HCT116 (cell line): ENCODE measurements at regions not wholly inside any gene's neighbourhood (a gene's known extent, or its start where the extent isn't known, plus 50 kb on each side); places are given as distances from the start of the nearest gene placed in this dataset.

Experiments
- ATAC-seq: fragments of 200-7000 bp; cut with Tn5 transposase; 2 replicates; pipeline ENCODE4 v1.9.1; 2020; ENCODE audit warnings: mild to moderate bottlenecking, moderate library complexity
- BruUV-seq: library from RNA; stranded (reverse); fragments of 400-500 nt; replicated peaks from 2 replicates; lab custom pipeline; 2021; lab: Mats Ljungman, UMichigan
- CTCF ChIA-PET: fragments of 300-600 bp; sonication (Branson Sonifier 250); formaldehyde crosslinking; loops from one replicate; lab custom pipeline; 2021; ENCODE audit warnings: antibody characterized with exemption; lab: Charles Lee
- POLR2A ChIA-PET: fragments of 300-600, 350-600 bp; sonication (Branson Sonifier 250); formaldehyde crosslinking; loops from one replicate; lab custom pipeline; 2021; ENCODE audit warnings: antibody characterized with exemption; lab: Charles Lee
- RAD21 ChIA-PET, 2 experiments: fragments of 300-600 bp; sonication (Branson Sonifier 250); formaldehyde crosslinking; loops; one replicate each; lab custom pipeline; 2023; ENCODE audit warnings: low total read pairs in 2 of 2; ENCODE audit not compliant: uncharacterized antibody in 2 of 2, unreplicated experiment in 2 of 2, low non-redundant PET in 1 of 2; lab: Charles Lee
- DNase-seq: peaks from one replicate; pipeline ENCODE4 v3.0.0-alpha.2; 2010; ENCODE audit warnings: low read depth, low spot score
- H2AFZ ChIP-seq: fragments of 200-600 bp; shearing (Covaris generic), sonication (generic); 2 replicates; pipeline ENCODE4 v1.6.1; 2017; ENCODE audit warnings: low read depth, mixed run types, mixed read lengths, antibody characterized with exemption, low read length; ENCODE audit not compliant: poor library complexity, severe bottlenecking
- H3K27ac ChIP-seq: 2 replicates; pipeline ENCODE4 v1.5.1; 2012; ENCODE audit warnings: low read depth, low read length
- H3K27me3 ChIP-seq: fragments of 200-600 bp; sonication (generic); 2 replicates; pipeline ENCODE4 v1.6.1; 2016; ENCODE audit warnings: mixed run types, low read length, mixed read lengths; ENCODE audit not compliant: insufficient read depth
- H3K36me3 ChIP-seq, 2 experiments: fragments of 200-500 bp in 1 of 2; fragments of 200-600 bp in 1 of 2; sonication (Bioruptor generic) in 1 of 2; sonication (generic) in 1 of 2; 2 replicates each; pipeline versions ENCODE4 v1.5.1 to v1.6.1; 2014 to 2016; ENCODE audit warnings: low read length in 2 of 2, inconsistent platforms in 1 of 2, mixed read lengths in 1 of 2, mixed run types in 1 of 2; ENCODE audit not compliant: insufficient read depth in 2 of 2, control insufficient read depth in 1 of 2
- H3K4me1 ChIP-seq, 2 experiments: fragments of 200-600 bp in 1 of 2; sonication (generic) in 1 of 2; 2 replicates each; pipeline versions ENCODE4 v1.5.1 to v1.6.1; 2012 to 2017; ENCODE audit warnings: low read length in 2 of 2, inconsistent platforms in 1 of 2, mild to moderate bottlenecking in 1 of 2, mixed read lengths in 1 of 2, mixed run types in 1 of 2, moderate library complexity in 1 of 2; ENCODE audit not compliant: insufficient read depth in 2 of 2, control insufficient read depth in 1 of 2
- H3K4me2 ChIP-seq: fragments of 200-600 bp; sonication (generic); 2 replicates; pipeline ENCODE4 v1.6.1; 2017; ENCODE audit warnings: mixed run types, low read length, mixed read lengths
- H3K4me3 ChIP-seq, 2 experiments: fragments of 200-600 bp in 1 of 2; sonication (generic) in 1 of 2; replicated peaks in 1 of 2; 2 replicates each; pipeline ENCODE4 v1.5.1; 2011 to 2016; ENCODE audit warnings: low read length in 2 of 2, control low read depth in 1 of 2, low read depth in 1 of 2, mild to moderate bottlenecking in 1 of 2, mixed read lengths in 1 of 2, mixed run types in 1 of 2
- H3K79me2 ChIP-seq: fragments of 200-600 bp; sonication (generic); 2 replicates; pipeline ENCODE4 v1.6.1; 2017; ENCODE audit warnings: mild to moderate bottlenecking, mixed run types, low read length, moderate library complexity, mixed read lengths; ENCODE audit not compliant: insufficient read depth
- H3K9ac ChIP-seq: fragments of 200-600 bp; sonication (generic); 2 replicates; pipeline ENCODE4 v1.6.1; 2016; ENCODE audit warnings: low read length, mixed read lengths
- H3K9me2 ChIP-seq: fragments of 200-600 bp; sonication (generic), shearing (Covaris generic); 2 replicates; pipeline ENCODE4 v1.6.1; 2017; ENCODE audit warnings: mixed run types, mild to moderate bottlenecking, moderate library complexity; ENCODE audit not compliant: insufficient read depth
- H3K9me3 ChIP-seq, 2 experiments: fragments of 200-500 bp in 1 of 2; fragments of 200-600 bp in 1 of 2; sonication (Bioruptor generic) in 1 of 2; sonication (generic) in 1 of 2; 2 replicates each; pipeline ENCODE4 v1.6.1; 2014 to 2017; ENCODE audit warnings: low read length in 2 of 2, mixed read lengths in 2 of 2, inconsistent platforms in 1 of 2, low read depth in 1 of 2, mild to moderate bottlenecking in 1 of 2, mixed run types in 1 of 2, moderate library complexity in 1 of 2; ENCODE audit not compliant: control insufficient read depth in 1 of 2, insufficient read depth in 1 of 2
- H4K20me1 ChIP-seq: fragments of 200-600 bp; sonication (generic), shearing (Covaris generic); 2 replicates; pipeline ENCODE4 v1.6.1; 2017; ENCODE audit warnings: mixed run types, mild to moderate bottlenecking, moderate library complexity; ENCODE audit not compliant: insufficient read depth
- CBX3 ChIP-seq: IDR thresholded peaks from 2 replicates; pipeline ENCODE4 v1.6.1; 2012; ENCODE audit warnings: low read depth
- ELF1 ChIP-seq: IDR thresholded peaks from 2 replicates; pipeline ENCODE4 v1.6.1; 2012; ENCODE audit warnings: low read depth, borderline replicate concordance
- EZH2 ChIP-seq: fragments of 200-600 bp; sonication (generic); IDR thresholded peaks from 2 replicates; pipeline ENCODE4 v1.6.1; 2017; ENCODE audit warnings: antibody characterized with exemption, mixed run types
- FOSL1 ChIP-seq: IDR thresholded peaks from 2 replicates; pipeline ENCODE4 v1.6.1; 2012; ENCODE audit warnings: low read depth
- JUND ChIP-seq: IDR thresholded peaks from 2 replicates; pipeline ENCODE4 v1.6.1; 2012
- RAD21 ChIP-seq: IDR thresholded peaks from 2 replicates; pipeline ENCODE4 v1.6.1; 2012; ENCODE audit warnings: low read depth, mild to moderate bottlenecking
- SIN3A ChIP-seq: IDR thresholded peaks from 2 replicates; pipeline ENCODE4 v1.6.1; 2012; ENCODE audit warnings: low read depth
- SRF ChIP-seq: IDR thresholded peaks from 2 replicates; pipeline ENCODE4 v1.6.1; 2012; ENCODE audit warnings: low read depth
- YY1 ChIP-seq: IDR thresholded peaks from 2 replicates; pipeline ENCODE4 v1.6.1; 2011; ENCODE audit warnings: low read length, low read depth, moderate library complexity, mild to moderate bottlenecking; ENCODE audit not compliant: insufficient replicate concordance; ENCODE audit errors: extremely low read depth
- ZFX ChIP-seq: fragments of 450-650 bp; IDR thresholded peaks from 2 replicates; pipeline ENCODE4 v1.6.1; 2017
- intact Hi-C: fragments of 100-400 bp; cut with micrococcal nuclease; formaldehyde crosslinking; loops from 2 replicates; pipeline ENCODE4 v1.10.0; 2022
- TF ChIP-seq, protein P1 (sequence below): IDR thresholded peaks from 2 replicates; pipeline ENCODE4 v1.6.1; 2011; ENCODE audit warnings: mild to moderate bottlenecking, low read length, moderate library complexity; ENCODE audit not compliant: insufficient replicate concordance; ENCODE audit errors: extremely low read depth
- TF ChIP-seq, protein P2 (sequence below): IDR thresholded peaks from 2 replicates; pipeline ENCODE4 v1.6.1; 2012
- TF ChIP-seq, protein P3 (sequence below), 3 experiments: fragments of 200-600 bp in 1 of 3; sonication (generic) in 1 of 3; IDR thresholded peaks in 2 of 3; conservative IDR thresholded peaks in 1 of 3; 2 replicates each; pipeline ENCODE4 v1.5.1; 2012 to 2017; ENCODE audit warnings: low read depth in 2 of 3, low read length in 2 of 3, antibody characterized with exemption in 1 of 3, borderline replicate concordance in 1 of 3, control low read depth in 1 of 3, mild to moderate bottlenecking in 1 of 3, mixed read lengths in 1 of 3, mixed run types in 1 of 3, moderate library complexity in 1 of 3; ENCODE audit not compliant: insufficient read depth in 1 of 3
- TF ChIP-seq, protein P4 (sequence below): IDR thresholded peaks from 2 replicates; pipeline ENCODE4 v1.6.1; 2012; ENCODE audit warnings: low read depth

DNA sequence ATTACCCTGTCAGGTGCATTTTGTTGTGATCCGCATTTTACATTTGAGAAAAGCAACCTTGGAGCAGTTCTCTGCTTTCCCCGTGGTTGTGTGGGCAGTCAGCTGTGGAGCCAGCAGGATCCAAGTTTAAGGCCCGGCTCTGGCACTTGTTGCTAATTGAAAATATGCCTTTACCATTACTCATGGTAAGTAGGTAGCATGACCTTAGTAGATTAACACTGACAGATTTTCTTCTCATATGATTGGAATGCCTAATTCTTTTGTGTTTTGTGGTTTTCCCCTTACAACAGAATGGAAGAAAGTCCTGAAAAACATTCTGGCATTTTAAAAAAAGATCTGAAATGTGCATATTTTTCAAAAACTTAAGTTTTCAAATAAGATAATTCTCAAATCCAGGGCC lies 246.5 kb upstream of the LRRN1 start:
- CTCF ChIA-PET: no interaction called here
- POLR2A ChIA-PET: no interaction called here
- Histone ChIP-seq H3K4me3 (no peak overlapping the region), H3K9ac (no peak overlapping the region), H3K4me1 (no peaks in the 10 kb centered on the region), H3K9me2 (no peaks in the 10 kb centered on the region), H2AFZ (no peak overlapping the region), H3K27ac (no peak overlapping the region), H3K9me3 (peaks cover 10 to 23% of the 10 kb centered on the region in 2 experiments; a peak in 2 of 4 replicates), H3K27me3 (no peaks in the 10 kb centered on the region), H3K4me2 (no peak overlapping the region), H3K36me3 (no peaks in the 10 kb centered on the region), H3K79me2 (no peaks in the 10 kb centered on the region), H4K20me1 (no peaks in the 10 kb centered on the region)
- DNase-seq (no peak), ATAC-seq (no peak)
- no peak for TF ChIP-seq ELF1
- TF ChIP-seq SIN3A: no peak
- TF ChIP-seq RAD21: no peak
- no peak for TF ChIP-seq FOSL1
- no peak for TF ChIP-seq SRF
- TF ChIP-seq CBX3: no peak
- no peak for TF ChIP-seq JUND
- no peak for TF ChIP-seq EZH2
- TF ChIP-seq, protein P1, sequence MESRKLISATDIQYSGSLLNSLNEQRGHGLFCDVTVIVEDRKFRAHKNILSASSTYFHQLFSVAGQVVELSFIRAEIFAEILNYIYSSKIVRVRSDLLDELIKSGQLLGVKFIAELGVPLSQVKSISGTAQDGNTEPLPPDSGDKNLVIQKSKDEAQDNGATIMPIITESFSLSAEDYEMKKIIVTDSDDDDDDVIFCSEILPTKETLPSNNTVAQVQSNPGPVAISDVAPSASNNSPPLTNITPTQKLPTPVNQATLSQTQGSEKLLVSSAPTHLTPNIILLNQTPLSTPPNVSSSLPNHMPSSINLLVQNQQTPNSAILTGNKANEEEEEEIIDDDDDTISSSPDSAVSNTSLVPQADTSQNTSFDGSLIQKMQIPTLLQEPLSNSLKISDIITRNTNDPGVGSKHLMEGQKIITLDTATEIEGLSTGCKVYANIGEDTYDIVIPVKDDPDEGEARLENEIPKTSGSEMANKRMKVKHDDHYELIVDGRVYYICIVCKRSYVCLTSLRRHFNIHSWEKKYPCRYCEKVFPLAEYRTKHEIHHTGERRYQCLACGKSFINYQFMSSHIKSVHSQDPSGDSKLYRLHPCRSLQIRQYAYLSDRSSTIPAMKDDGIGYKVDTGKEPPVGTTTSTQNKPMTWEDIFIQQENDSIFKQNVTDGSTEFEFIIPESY: no peak
- TF ChIP-seq ZFX: no peak
- TF ChIP-seq, protein P2, sequence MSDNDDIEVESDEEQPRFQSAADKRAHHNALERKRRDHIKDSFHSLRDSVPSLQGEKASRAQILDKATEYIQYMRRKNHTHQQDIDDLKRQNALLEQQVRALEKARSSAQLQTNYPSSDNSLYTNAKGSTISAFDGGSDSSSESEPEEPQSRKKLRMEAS: no peak
- TF ChIP-seq, protein P3, sequence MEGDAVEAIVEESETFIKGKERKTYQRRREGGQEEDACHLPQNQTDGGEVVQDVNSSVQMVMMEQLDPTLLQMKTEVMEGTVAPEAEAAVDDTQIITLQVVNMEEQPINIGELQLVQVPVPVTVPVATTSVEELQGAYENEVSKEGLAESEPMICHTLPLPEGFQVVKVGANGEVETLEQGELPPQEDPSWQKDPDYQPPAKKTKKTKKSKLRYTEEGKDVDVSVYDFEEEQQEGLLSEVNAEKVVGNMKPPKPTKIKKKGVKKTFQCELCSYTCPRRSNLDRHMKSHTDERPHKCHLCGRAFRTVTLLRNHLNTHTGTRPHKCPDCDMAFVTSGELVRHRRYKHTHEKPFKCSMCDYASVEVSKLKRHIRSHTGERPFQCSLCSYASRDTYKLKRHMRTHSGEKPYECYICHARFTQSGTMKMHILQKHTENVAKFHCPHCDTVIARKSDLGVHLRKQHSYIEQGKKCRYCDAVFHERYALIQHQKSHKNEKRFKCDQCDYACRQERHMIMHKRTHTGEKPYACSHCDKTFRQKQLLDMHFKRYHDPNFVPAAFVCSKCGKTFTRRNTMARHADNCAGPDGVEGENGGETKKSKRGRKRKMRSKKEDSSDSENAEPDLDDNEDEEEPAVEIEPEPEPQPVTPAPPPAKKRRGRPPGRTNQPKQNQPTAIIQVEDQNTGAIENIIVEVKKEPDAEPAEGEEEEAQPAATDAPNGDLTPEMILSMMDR (IDR thresholded peaks at IDR 0.05 in 2 of 3, conservative IDR thresholded peaks at IDR 0.05 in 1 of 3; ENCODE audit: borderline replicate concordance in 1 of 3, insufficient read depth in 1 of 3, low read depth in 2 of 3, low read length in 2 of 3): no peak
- TF ChIP-seq YY1: no peak
- TF ChIP-seq, protein P4, sequence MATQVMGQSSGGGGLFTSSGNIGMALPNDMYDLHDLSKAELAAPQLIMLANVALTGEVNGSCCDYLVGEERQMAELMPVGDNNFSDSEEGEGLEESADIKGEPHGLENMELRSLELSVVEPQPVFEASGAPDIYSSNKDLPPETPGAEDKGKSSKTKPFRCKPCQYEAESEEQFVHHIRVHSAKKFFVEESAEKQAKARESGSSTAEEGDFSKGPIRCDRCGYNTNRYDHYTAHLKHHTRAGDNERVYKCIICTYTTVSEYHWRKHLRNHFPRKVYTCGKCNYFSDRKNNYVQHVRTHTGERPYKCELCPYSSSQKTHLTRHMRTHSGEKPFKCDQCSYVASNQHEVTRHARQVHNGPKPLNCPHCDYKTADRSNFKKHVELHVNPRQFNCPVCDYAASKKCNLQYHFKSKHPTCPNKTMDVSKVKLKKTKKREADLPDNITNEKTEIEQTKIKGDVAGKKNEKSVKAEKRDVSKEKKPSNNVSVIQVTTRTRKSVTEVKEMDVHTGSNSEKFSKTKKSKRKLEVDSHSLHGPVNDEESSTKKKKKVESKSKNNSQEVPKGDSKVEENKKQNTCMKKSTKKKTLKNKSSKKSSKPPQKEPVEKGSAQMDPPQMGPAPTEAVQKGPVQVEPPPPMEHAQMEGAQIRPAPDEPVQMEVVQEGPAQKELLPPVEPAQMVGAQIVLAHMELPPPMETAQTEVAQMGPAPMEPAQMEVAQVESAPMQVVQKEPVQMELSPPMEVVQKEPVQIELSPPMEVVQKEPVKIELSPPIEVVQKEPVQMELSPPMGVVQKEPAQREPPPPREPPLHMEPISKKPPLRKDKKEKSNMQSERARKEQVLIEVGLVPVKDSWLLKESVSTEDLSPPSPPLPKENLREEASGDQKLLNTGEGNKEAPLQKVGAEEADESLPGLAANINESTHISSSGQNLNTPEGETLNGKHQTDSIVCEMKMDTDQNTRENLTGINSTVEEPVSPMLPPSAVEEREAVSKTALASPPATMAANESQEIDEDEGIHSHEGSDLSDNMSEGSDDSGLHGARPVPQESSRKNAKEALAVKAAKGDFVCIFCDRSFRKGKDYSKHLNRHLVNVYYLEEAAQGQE: no peak
- BruUV-seq: no TSS peak
- intact Hi-C loops: no loop called here
- RAD21 ChIA-PET: no interaction called here
